Stimulated activated CD4-positive, alpha-beta T cell treated with anti-CD3 and anti-CD28 coated beads, Interleukin-1b, Interleukin-23, amount 100 ng/mL, for 4 hours (primary cell): ENCODE measurements at regions not wholly inside any gene's neighbourhood (a gene's known extent, or its start where the extent isn't known, plus 50 kb on each side); places are given as distances from the start of the nearest gene placed in this dataset.
"Not testable (repeated sequence)": the region's sequence is repeated elsewhere in the genome, so short reads cannot be mapped to it uniquely, and the experiment has no call there.

Source experiments
- DNase-seq, 2 donors: peaks; one replicate each; pipeline ENCODE4 v3.0.0-alpha.2; 2020; ENCODE audit warnings: low read depth in 2 of 2

DNA sequence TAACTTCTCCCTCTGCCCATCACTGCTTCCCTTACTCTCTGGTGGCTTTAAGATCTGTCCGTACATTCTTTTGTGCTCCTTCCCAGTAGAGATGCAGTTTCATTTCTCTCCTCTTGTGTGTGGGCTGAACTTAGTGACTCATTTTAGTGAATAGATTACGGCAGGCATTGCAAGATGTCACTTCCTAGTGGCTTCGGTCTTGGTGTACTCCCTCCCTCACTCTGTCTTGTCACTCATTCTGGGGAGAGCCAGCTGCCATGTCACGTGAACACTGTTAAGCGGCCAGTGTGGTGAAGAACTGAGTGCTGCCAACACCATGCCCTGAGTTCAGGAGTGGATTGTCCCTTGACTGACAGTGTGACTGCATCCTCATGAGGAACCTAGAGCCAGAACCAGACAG is 115.9 kb downstream of the OTOR start:
- no peak for DNase-seq

DNA sequence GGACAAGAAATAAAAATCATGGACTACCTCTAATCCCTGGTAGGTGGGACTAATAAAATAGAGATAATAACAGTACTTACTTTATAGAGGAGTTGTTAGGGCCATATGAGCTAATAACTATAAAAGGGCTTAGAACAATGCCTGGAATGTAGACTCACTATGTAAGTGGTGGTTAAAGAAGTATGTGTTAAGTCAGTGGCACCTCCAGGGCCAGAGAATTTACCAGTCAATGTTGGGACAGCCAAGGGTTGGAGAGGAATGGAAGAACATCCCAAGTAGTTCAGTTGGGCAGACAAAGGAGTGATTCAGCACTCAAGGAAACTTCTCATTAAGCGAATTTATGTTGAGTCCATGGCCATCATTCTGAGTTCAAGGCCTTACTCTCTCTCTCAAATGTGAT is 116.8 kb downstream of the OTOR start:
- DNase-seq, result no peak

DNA sequence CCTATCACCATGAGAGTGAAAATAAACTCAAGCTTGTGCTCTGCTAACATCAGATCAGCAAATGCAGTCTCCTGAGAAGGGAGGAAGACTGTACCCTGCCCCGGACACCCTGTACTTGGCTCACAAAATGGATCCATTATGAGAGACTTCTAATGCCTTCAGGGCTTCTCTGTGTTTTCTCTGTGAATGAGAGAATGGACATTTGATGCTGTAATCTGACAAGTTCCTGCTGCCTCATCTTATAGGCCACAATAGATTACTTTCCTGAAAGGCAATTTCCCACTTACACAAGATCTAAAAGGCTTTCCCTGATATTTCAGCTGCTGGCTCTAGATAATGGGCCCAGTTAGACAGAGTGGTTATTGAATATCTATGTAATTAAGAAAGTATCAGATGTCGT is 117.2 kb downstream of the OTOR start:
- DNase-seq, result no peak

DNA sequence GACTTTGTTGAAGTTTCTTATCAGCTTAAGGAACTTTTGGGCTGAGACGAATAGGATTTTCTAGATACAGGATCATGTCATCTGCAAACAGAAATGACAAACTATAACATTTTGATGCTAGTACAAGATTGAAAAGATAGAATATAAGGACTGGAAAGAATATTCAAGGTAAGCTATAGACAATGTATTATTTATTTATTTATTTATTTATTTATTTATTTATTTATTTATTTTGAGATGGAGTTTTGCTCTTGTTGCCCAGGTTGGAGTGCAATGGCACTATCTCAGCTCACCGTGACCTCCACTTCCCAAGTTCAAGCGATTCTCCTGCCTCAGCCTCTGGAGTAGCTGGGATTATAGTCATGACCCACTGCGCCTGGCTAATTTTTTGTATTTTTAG is 125.0 kb downstream of the OTOR start:
- DNase-seq, result not testable (repeated sequence)

DNA sequence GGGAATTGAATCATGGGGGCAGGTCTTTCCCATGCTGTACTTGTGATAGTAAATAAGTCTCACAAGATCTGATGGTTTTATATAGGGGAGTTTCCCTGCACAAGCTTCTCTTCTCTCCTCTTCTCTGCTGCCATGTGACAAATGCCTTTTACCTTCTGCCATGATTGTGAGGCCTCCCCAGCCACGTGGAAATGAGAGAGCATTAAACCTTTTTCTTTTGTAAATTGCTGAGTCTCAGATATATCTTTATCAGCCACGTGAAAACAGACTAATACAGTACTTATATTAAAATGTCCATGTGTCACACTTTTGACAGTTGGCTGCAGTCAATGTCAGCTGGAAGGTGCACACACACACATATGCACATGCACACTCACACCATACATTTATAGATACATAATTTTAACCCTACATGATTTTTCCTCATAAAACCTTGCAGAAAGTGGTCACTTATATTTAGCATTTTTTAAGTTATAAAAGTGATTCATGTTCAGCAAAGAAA is 128.9 kb downstream of the OTOR start:
- no peak for DNase-seq

DNA sequence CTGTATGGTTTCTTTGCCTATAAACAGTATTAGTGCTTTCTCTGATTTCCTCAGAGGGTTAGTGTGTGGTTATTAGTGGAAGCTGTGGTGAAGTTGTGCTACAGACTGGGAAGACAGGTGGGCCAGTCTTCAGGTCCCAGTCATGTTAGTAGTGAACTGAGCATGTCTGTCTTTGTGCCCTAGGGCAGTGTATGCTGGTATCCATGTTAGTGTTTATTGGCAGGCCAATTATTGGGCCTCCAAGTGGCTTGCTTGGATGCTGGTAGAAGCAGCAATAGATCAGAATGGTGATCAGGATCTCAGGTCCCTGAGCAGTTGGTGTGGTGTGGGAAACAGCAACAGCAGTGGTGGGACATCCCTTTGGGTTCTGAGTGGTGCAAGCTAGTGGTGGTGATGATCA is 137.6 kb downstream of the OTOR start:
- no peak for DNase-seq

DNA sequence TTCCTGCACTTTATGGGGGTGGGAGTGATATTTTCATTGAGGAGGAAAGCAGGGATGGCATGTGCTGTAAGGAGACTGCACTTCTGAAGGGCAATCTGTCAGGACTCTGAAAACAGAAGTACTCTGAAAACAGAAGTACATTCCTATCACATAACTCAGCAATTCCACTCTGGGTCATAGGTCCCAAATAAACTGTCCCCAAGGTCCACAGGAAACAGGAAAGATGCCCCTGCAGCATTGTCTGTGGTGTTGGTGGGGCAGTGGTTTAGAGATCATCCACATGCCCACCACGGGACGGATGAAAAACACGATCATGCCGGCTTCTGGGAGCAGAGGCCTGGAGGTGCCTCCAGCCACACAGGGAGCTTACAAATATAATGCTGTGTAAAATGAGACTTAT is 150.3 kb downstream of the OTOR start:
- DNase-seq, result no peak

DNA sequence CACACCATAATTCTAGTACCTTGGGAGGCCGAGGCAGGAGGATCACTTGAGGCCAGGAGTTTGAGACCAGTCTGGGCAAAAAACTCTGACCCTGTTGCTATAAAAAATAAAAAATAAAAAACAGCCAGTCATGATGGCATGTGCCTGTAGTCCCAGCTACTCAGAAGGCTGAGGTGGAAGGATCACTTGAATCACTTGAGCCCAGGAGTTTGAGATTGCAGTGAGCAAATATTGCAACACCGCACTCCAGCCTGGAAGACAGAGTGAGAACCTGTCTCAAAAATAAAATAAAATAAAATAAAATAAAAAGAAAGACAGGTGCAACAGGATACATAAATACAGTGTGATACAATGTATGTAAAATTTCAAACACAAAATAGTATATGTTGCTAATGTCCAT is 154.5 kb downstream of the OTOR start:
- DNase-seq, result no peak

DNA sequence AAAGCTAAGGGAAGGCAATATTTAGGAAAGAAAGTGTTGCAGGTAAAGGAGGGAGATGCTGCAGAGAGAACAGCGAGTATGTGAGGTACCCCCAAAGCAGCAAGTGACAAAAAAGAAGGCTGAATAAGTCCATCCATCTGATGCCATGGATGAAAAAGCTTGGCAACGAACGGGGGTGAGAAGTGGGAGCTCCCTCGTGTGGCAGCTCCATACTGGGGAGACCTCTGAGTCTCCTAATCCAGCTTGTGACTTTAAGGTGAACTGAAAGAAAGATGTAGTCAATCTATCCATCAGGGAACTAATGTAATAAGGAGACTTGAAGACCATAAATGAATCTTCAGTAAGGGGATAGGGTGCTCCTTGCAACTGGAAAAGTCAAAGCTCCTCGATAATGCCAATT is 156.6 kb downstream of the OTOR start:
- DNase-seq, result no peak

DNA sequence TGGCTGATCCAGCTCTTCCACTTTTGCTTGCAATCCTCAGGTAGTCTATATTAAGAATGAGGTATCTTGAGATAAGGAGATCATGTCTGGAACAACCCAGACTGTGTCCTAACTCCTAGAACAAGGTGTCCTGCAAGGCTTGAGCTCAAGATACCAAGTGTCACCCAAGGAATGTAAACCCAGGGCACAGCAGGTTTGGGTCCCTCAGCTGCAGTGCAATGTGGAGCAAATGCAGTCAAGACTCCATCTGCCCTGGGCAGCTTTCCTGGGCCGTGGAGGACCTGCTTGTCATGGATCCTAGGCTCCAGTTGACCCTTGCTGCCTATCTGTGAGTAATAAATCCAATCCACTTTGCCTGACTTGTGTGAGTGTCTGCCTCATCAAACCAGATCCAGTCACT is 166.1 kb downstream of the OTOR start:
- DNase-seq, result no peak

DNA sequence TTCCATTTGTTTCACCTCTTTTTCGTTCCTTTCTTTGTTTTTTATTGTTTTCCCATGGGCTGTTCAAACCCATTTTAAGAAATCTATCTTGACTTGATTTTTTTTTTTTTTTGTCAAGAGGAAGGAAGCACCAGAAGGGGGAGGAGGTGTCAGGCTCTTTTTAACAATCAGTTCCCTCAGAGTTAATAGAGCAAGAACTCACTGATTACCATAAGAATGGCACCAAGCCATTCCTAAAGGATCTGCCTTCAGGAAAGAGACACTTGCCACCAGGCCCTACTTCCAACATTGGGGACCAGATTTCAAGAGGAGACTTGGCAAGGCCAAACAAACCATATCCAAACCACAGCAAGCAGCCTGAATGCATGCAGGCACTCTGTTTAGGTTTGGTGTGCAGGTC is 168.0 kb downstream of the OTOR start:
- DNase-seq, result no peak

DNA sequence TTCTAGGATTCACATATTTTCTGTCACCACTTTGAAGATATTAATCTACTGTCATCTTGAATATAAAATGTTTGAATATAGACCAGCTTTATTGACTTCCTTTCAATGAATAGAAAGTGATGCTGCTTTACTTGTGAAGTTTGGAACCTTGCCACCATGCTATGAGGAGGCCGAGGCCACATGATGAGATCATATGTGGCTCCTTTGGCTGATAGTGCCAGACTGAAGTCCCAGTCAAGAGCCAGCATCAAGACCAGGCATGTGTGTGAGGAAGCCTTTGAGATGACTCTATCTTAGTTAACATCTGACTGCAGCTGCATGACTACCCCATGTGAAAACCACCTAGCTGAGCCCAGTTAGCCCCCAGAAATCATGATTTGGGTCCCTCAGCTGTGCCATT is 169.5 kb downstream of the OTOR start:
- no peak for DNase-seq

DNA sequence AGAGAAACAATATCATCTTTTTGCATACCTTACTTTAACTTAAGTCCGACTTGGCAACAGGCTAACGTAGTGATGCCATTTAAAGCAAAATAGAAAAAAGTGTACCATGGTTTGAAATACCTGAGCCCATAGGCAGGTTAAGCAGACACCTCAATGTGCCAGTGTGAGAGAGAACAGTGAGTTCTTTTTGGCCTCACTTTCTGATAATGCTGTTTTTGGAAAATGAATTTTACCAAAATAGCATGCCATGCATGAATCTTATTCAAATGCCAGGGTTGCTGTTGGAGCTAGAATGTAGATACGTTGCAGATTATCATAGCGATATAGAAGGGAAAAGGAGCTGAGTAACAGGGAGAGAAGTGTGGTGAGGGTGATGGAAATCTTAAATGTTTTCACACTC is 170.2 kb downstream of the OTOR start:
- DNase-seq, result no peak

DNA sequence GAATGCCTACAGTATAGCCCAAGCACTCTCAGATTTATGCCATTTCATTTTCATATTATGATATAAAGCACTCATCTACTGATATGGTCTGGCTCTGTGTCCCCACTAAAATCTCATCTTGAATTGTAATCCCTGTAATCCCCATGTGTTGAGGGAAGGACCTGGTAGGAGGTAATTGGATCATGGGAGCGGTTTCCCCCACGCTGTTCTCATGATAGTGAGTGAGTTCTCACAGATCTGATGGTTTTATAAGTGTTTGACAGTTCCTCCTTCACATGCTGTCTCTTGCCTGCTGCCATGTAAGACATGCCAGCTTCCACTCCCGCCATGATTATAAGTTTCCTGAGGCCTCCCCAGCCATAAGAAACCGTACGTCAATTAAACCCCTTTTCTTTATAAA is 171.7 kb downstream of the OTOR start:
- DNase-seq, result no peak

DNA sequence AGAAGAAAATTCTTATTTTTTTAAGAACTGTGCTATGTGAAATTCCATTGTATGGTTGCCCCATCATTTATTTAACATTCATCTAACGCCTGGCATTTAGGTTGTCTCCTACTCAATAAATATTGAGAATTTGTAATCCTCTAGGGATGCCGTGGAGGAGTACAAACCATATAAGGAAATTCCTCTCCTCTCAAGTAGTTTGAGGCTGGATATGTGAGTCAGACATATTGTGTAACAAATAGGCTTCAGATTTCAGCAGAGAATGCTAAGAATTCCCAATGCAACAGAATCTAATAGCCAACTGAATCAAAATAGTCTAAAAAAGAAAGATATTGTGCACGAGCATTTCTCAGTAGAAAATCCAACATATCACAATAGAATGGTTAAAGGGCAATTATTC is 174.7 kb downstream of the OTOR start:
- DNase-seq, result no peak

DNA sequence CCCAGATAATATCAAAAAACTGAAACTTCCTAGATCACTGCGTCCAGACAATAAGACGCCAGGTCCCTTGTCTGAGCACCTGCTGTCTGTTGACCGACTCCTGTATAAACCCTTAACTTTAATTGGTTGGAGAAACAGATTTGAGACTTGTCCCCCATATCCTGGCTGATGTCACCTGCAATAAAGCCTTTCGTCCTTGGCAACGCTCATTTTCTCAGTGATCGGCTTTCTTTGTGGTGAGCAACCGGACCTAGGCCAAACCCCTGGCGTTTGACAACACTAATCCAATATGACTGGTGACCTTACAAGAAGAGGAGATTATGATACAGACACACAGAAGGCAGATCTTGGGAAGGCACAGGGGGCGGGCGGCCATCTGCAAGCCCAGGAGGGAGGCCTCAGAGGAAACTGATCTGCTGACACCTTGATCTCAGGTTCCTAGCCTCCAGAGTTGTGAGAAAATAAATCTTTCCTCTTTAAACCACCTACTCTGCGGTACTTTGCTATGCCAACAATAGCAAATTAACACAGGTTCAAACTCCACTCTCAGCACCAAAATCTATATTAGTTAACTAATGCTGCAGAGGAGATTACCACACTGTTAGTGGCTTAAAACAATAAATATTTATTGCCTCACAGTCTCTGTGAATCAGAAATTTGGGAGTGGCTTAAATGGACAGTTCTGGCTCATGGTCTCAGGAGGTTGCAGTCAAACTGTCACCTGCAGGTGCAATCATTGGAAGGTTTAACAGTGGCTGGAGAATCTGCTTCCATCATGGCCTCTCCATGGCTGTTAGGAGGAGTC is 178.7 kb downstream of the OTOR start:
- DNase-seq, result no peak

DNA sequence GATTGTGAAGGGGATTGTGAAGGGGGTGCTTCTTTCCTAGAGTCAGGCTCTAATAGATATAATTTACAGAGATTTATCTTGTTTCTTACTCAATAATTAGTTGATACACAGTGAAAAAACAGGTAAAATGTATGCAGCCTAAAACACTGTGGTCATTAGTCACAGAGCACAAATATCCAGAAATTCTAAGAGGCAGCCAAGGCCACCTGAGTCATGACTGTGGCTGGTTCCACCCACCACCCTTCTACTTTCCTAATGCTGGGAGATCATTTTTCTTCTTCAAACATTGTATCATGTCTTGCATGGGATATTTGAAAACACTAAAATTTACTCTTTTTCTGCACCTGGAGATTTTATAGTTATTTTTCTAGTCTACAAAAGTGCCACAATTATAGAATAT is 181.6 kb downstream of the OTOR start:
- DNase-seq, result no peak

DNA sequence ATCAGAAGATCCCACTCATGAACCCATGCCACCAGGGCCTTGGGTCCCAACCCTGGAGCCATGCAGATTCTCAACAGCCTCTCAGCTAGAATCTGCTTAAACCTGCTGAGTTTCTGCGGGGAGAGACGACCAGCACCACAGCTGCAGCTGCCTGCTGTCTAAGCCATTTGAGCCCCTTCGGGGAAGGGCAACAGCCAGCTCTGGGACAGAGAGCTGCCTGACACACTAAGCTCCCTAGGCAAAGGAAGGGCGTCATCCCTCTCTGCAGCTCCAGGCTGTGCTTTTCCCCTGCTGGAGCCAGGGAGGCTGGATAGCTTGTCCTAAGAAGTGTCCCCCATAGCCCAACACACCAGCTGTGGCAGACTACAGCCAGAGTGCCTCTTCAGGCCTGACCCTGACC is 182.5 kb downstream of the OTOR start:
- DNase-seq, result no peak

DNA sequence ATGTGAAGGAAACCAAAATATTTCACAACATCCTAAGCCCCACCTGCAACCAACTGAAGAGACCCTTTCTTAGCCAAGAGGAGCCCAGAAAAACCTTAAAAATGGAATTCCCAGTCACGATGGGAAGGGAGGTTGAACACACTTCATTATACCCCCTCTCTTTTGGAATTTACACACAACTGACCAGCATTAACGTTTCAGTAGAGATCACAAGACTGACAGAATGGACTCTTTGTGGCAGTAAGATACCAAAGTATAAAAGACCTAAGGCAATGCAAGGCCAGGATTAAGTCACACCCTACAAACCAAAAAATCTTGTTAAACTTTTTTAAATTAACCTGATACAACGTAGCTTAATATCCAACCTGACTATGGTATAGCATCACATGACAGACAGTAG is 190.9 kb downstream of the OTOR start:
- no peak for DNase-seq

DNA sequence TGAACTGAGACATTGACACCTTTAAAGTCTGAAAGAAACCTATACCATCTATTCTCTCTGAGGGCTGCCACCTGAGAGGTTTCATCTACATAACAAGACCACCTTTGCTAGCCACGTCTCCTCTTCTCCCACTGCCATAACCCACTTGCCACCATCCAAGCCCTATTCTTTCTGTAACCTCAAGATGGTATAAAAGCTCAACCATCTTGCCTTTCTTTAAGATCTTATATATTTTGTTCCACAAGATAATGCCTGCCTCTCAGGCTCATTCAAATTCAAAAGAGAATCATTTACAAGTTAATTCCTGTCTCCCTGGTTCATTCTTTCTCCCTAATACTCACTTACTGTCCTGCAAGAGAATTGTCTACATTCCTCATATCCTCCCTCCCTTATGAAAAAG is 192.5 kb downstream of the OTOR start:
- DNase-seq, result no peak

DNA sequence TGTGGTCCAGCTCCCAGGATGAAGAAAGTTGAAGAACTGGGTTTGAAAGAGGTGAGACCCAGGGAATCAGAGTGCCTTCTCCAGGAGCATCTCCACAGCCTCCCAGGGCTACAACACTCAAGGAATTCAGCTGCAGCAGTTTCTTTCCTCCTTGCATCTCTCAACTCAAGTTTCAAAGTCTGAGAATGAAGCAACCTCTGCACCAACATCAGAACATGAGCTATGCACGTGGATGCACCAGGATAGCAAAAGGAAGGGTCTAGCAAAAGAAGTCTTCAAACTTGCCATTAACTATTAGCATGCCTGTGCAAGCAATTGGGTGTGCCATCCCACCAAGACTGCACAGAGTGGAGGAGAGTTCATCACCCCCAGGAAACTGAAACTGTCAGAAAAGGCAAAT is 193.9 kb downstream of the OTOR start:
- no peak for DNase-seq

DNA sequence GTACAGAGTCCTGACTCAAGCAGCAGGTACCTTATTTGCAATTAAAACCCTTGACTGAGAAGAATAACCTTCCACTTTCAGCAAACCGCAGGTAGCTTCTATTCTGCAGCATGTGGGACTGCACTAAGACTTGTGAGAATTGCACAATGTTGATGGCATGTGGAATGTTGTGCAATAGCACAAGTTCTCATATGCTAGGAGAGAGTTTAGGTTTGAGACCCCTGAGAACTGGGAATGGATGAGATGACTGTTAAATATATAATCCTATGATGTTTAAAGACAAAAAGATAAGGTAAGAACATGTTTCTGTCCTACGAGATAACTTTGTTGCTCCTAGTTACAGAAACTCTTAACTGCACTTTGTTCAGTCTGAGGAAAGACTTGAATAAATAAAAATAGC is 194.6 kb downstream of the OTOR start:
- DNase-seq, result no peak

DNA sequence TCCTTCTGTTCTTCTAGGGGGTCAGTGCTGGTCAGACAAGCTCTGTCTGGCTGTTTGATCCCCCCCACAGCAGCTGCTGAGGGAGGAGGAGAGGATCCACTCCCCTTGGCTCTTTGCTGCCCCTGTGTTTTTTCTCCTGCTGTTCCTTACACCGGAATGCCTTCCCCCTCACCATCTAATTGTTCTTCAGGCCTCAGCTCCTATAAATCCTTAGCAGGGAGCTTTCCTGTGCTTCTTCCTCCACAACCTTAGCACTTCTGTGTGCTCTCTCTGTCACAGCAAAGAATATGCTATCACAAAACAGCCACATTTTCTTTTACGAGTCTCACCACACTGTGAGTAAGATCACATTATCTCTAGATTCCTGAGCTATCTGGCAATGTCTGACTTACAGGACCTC is 196.6 kb downstream of the OTOR start:
- no peak for DNase-seq

DNA sequence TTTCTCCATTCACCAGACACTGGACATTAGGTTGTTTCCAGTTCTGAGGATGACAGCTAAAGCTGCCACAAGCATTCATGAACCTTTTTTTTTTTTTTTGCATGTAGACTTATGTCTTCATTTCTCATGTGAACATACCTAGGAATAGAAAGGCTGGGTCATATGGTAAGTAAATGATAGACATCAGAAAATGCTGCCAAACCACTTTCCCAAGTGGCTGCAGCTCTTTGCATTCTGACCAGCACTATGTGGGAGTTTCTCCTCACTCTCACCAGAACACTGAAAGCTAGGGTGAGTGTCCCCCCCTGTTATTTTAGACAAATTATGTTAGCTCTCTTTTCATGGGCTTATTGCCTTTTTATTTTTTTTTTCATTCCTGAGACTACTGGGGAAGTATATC is 197.5 kb downstream of the OTOR start:
- DNase-seq, result no peak
